22Rv1 (cell line): ENCODE measurements at regions not wholly inside any gene's neighbourhood (a gene's known extent, or its start where the extent isn't known, plus 50 kb on each side); places are given as distances from the start of the nearest gene placed in this dataset.

Source experiments
- CTCF ChIP-seq: fragments of 450-650 bp; IDR thresholded peaks from 2 replicates; pipeline ENCODE4 v1.5.1; 2017; ENCODE audit warnings: mild to moderate bottlenecking
- ZFX ChIP-seq: fragments of 450-650 bp; IDR thresholded peaks from 2 replicates; pipeline ENCODE4 v1.6.1; 2017; ENCODE audit warnings: antibody characterized with exemption, borderline replicate concordance

DNA sequence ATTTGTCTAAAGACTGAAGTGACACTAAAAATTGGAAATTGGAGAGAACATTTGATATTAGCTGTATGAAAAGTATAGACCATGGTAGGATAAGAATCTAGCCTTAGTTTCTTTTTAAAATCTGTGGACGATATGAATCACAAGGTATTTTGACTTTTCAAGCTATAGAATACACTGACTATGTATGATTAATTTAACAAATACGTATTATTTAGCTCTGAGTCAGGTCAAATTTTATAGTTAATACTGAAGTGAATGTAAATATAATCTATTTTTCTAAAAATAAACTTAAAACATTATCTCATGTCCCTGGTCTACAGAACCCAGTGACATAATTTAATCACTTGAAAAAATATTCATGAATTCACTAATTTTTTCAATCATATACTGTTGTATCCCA, 795.6 kb upstream of the SLITRK1 start:
- TF ChIP-seq CTCF (no peak), ZFX (no peak)
